SK-N-SH treated with all-trans-retinoic acid at 6 μM for 48 hours (cell line): ENCODE measurements at regions not wholly inside any gene's neighbourhood (a gene's known extent, or its start where the extent isn't known, plus 50 kb on each side); places are given as distances from the start of the nearest gene placed in this dataset.

Experiments used
- ATAC-seq: fragments of 200-7000 bp; cut with Tn5 transposase; 3 replicates; pipeline ENCODE4 v1.9.1; 2020; ENCODE audit warnings: mild to moderate bottlenecking, moderate library complexity
- ARNTL ChIP-seq: fragments of 450-650 bp; formaldehyde crosslinking; IDR thresholded peaks from 2 replicates; pipeline ENCODE4 v1.5.0; 2020; ENCODE audit warnings: low read depth, mild to moderate bottlenecking, moderate library complexity, borderline replicate concordance
- CREB5 ChIP-seq: fragments of 250-450 bp; sonication (Bioruptor Pico); IDR thresholded peaks from 2 replicates; pipeline ENCODE4 v1.5.1; 2020; ENCODE audit warnings: low read depth, mild to moderate bottlenecking, moderate library complexity
- CSDC2 ChIP-seq: fragments of 250-450 bp; sonication (Bioruptor Pico); IDR thresholded peaks from 2 replicates; pipeline ENCODE4 v1.5.0; 2020; ENCODE audit warnings: mild to moderate bottlenecking, moderate library complexity
- CSRNP3 ChIP-seq: fragments of 250-450 bp; sonication (Bioruptor Pico); IDR thresholded peaks from 2 replicates; pipeline ENCODE4 v1.5.1; 2021; ENCODE audit warnings: mild to moderate bottlenecking, moderate library complexity
- GLIS3 ChIP-seq: fragments of 250-450 bp; sonication (Bioruptor Pico); IDR thresholded peaks from 2 replicates; pipeline ENCODE4 v1.5.0; 2020; ENCODE audit warnings: mild to moderate bottlenecking, moderate library complexity
- ISL1 ChIP-seq: fragments of 250-450 bp; sonication (Bioruptor Pico); IDR thresholded peaks from 2 replicates; pipeline ENCODE4 v2.1.2; 2022; ENCODE audit warnings: mild to moderate bottlenecking, moderate library complexity
- OSR1 ChIP-seq: fragments of 250-450 bp; sonication (Bioruptor Pico); IDR thresholded peaks from 2 replicates; pipeline ENCODE4 v1.8.0; 2022; ENCODE audit warnings: moderate library complexity, mild to moderate bottlenecking, inconsistent platforms
- PATZ1 ChIP-seq: fragments of 250-450 bp; sonication (Bioruptor Pico); IDR thresholded peaks from 2 replicates; pipeline ENCODE4 v1.8.0; 2020; ENCODE audit warnings: mild to moderate bottlenecking, moderate library complexity, borderline replicate concordance
- POU6F1 ChIP-seq: fragments of 250-450 bp; sonication (Bioruptor Pico); IDR thresholded peaks from 2 replicates; pipeline ENCODE4 v1.8.0; 2021; ENCODE audit warnings: low read depth, mild to moderate bottlenecking, moderate library complexity, borderline replicate concordance
- RARB ChIP-seq: fragments of 250-450 bp; sonication (Bioruptor Pico); IDR thresholded peaks from 2 replicates; pipeline ENCODE4 v1.8.0; 2021; ENCODE audit warnings: mild to moderate bottlenecking, moderate library complexity
- TCF4 ChIP-seq: fragments of 250-450 bp; sonication (Bioruptor Pico); IDR thresholded peaks from 2 replicates; pipeline ENCODE4 v1.8.0; 2021; ENCODE audit warnings: mild to moderate bottlenecking, moderate library complexity, borderline replicate concordance
- TOX ChIP-seq: fragments of 250-450 bp; sonication (Bioruptor Pico); IDR thresholded peaks from 2 replicates; pipeline ENCODE4 v1.8.0; 2021; ENCODE audit warnings: mild to moderate bottlenecking, moderate library complexity, borderline replicate concordance
- TSHZ2 ChIP-seq: fragments of 250-450 bp; sonication (Bioruptor Pico); IDR thresholded peaks from 2 replicates; pipeline ENCODE4 v1.5.0; 2020; ENCODE audit warnings: mild to moderate bottlenecking, moderate library complexity
- ZFP30 ChIP-seq: fragments of 450-650 bp; formaldehyde crosslinking; IDR thresholded peaks from 2 replicates; pipeline ENCODE4 v1.5.0; 2022; ENCODE audit warnings: mild to moderate bottlenecking, moderate library complexity
- ZNF565 ChIP-seq: fragments of 450-650 bp; formaldehyde crosslinking; conservative IDR thresholded peaks from 2 replicates; pipeline ENCODE4 v1.5.0; 2020; ENCODE audit warnings: low read depth, mild to moderate bottlenecking, moderate library complexity
- ZNF70 ChIP-seq: fragments of 450-650 bp; formaldehyde crosslinking; IDR thresholded peaks from 2 replicates; pipeline ENCODE4 v1.5.0; 2020; ENCODE audit warnings: mild to moderate bottlenecking, moderate library complexity
- ZNF8 ChIP-seq: fragments of 450-650 bp; formaldehyde crosslinking; IDR thresholded peaks from 2 replicates; pipeline ENCODE4 v1.5.0; 2020; ENCODE audit warnings: mild to moderate bottlenecking, moderate library complexity

GRCh38 chr5:74364507-74364906 lies 276.0 kb downstream of the ENC1 start:
- no peak for TF ChIP-seq GLIS3 (CRISPR knock-in tag)
- TF ChIP-seq ARNTL (CRISPR knock-in tag) = no peak
- TF ChIP-seq POU6F1 (CRISPR knock-in tag) = no peak
- TF ChIP-seq CSDC2 (CRISPR knock-in tag) = no peak
- no peak for TF ChIP-seq TCF4 (CRISPR knock-in tag)
- TF ChIP-seq TSHZ2 = no peak
- no peak for TF ChIP-seq ZNF70
- no peak for TF ChIP-seq CREB5 (CRISPR knock-in tag)
- TF ChIP-seq ZNF565 (CRISPR knock-in tag) = no peak
- TF ChIP-seq RARB (CRISPR knock-in tag) = no peak
- TF ChIP-seq PATZ1 (CRISPR knock-in tag) = no peak
- TF ChIP-seq OSR1 = no peak
- TF ChIP-seq ZFP30 (CRISPR knock-in tag) = no peak
- no peak for ATAC-seq

GRCh38 chr5:74363603-74364205 lies 276.8 kb downstream of the ENC1 start:
- no peak for ATAC-seq
- no peak for TF ChIP-seq TOX

GRCh38 chr5:74361406-74362358 lies 278.8 kb downstream of the ENC1 start:
- no peak for TF ChIP-seq TSHZ2
- TF ChIP-seq CSRNP3 (CRISPR knock-in tag) = no peak
- no peak for TF ChIP-seq ZNF565 (CRISPR knock-in tag)
- TF ChIP-seq CREB5 (CRISPR knock-in tag) = no peak
- TF ChIP-seq ISL1 (CRISPR knock-in tag) = no peak
- TF ChIP-seq ZNF8 = no peak
- TF ChIP-seq ZNF70 = no peak
- TF ChIP-seq ZFP30 (CRISPR knock-in tag) = no peak
- no peak for TF ChIP-seq RARB (CRISPR knock-in tag)
- no peak for ATAC-seq
